ENCODE measurements at regions not wholly inside any gene's neighbourhood (a gene's known extent, or its start where the extent isn't known, plus 50 kb on each side); places are given as distances from the start of the nearest gene placed in this dataset.

DNA sequence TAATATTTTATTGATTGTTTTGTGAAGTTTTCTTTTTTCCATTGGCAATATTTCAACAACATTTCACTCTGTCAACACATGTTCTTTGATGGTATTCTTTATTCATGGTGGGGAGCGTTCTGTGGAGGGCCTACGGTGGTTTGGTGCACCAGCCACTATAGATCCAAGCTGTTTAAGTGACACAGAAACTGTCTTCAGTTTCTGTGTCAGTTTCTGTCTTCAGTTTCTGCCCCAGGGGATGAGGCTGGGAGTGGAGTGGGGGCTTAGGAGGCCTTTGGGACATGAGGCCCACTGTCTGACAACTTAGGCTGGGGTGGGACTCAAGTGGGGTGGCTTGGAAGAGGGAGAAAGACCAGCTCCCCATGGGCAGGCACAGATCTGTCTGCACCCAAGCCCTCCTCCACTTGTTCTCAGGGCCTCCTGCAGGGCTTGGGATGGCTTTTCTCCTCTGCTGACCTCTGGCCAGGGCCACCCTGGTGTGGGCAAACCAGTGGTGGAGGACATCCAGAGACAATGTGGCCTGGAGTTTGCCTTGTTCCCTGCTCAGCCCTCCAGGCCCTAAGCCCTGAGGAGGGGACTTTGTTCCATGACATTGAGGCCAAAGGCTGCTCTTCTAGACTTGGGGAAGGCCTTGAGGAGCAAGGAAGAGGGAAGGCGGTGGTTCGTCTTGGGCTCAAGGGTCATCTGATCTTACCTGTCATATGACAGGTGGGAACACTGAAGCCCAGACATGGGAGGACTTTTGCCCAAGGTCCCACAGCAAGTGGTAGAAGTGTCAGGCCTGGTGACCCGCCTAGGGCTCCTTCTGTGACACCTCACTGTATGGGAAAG, 60.3 kb upstream of the SMAD6 start:
- Histone ChIP-seq H3K9me3 (ENCODE audit: control insufficient read depth in 1 of 2, low read length in 2 of 2) (no peaks in the 10 kb centered on the region), H3K27me3 (ENCODE audit: low read depth, low read length) (no peaks in the 10 kb centered on the region), H3K36me3 (ENCODE audit: control insufficient read depth in 1 of 2, insufficient read depth in 2 of 2, low read length in 2 of 2) (no peaks in the 10 kb centered on the region), H3K4me1 (ENCODE audit: control insufficient read depth in 1 of 2, insufficient read depth in 2 of 2, low read length in 2 of 2) (no peaks in the 10 kb centered on the region), H3K27ac (ENCODE audit: low read length) (no peak overlapping the region), H3K4me3 (ENCODE audit: low read depth in 1 of 2, low read length in 2 of 2) (no peak overlapping the region)

DNA sequence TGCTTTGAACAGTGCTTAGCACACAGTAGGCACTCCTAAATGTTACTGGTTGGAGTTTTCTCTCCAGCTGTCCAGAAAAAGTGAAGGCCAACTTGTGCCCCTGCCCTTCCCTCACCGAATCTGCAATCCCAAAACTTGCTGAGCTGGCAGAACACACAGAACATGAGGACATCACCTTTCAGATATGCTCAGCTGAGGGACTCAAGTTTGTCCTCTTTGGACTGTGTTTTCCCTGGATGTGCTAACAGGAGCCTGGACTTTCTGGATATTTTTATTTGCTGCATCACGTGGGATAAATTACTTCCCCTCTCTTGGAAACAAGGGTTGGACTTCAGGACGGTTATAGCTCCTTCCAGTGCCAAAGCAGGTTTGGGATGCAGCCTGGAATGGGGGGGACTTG, 59.5 kb upstream of the SMAD6 start:
- Histone ChIP-seq H3K27me3 (ENCODE audit: low read depth, low read length) (no peaks in the 10 kb centered on the region), H3K9me3 (ENCODE audit: control insufficient read depth in 1 of 2, low read length in 2 of 2) (no peaks in the 10 kb centered on the region), H3K36me3 (ENCODE audit: control insufficient read depth in 1 of 2, insufficient read depth in 2 of 2, low read length in 2 of 2) (no peaks in the 10 kb centered on the region), H3K4me1 (ENCODE audit: control insufficient read depth in 1 of 2, insufficient read depth in 2 of 2, low read length in 2 of 2) (no peaks in the 10 kb centered on the region), H3K27ac (ENCODE audit: low read length) (no peak overlapping the region), H3K4me3 (ENCODE audit: low read depth in 1 of 2, low read length in 2 of 2) (no peak overlapping the region)

DNA sequence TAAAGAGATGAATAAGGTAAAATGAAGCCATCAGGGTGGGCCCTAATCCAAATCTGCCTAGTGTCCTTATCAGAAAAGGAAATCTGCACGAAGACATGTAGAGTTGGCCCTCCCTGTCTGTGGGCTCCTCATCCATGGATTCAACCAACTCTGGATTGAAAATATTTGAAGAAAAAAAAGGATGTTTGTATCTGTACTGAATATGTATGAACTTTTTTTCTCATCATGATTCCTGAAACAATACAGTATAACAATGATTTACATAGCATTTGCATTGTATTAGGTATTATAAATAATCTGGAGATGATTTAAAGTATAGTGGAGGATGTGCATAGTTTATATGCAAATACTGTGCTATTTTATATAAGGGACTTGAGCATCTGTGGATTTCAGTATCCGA, 59.0 kb upstream of the SMAD6 start:
- Histone ChIP-seq H3K27ac (ENCODE audit: low read length) (no peak overlapping the region), H3K9me3 (ENCODE audit: control insufficient read depth in 1 of 2, low read length in 2 of 2) (no peaks in the 10 kb centered on the region), H3K4me3 (ENCODE audit: low read depth in 1 of 2, low read length in 2 of 2) (no peak overlapping the region), H3K4me1 (ENCODE audit: control insufficient read depth in 1 of 2, insufficient read depth in 2 of 2, low read length in 2 of 2) (no peaks in the 10 kb centered on the region), H3K27me3 (ENCODE audit: low read depth, low read length) (no peaks in the 10 kb centered on the region), H3K36me3 (ENCODE audit: control insufficient read depth in 1 of 2, insufficient read depth in 2 of 2, low read length in 2 of 2) (no peaks in the 10 kb centered on the region)

DNA sequence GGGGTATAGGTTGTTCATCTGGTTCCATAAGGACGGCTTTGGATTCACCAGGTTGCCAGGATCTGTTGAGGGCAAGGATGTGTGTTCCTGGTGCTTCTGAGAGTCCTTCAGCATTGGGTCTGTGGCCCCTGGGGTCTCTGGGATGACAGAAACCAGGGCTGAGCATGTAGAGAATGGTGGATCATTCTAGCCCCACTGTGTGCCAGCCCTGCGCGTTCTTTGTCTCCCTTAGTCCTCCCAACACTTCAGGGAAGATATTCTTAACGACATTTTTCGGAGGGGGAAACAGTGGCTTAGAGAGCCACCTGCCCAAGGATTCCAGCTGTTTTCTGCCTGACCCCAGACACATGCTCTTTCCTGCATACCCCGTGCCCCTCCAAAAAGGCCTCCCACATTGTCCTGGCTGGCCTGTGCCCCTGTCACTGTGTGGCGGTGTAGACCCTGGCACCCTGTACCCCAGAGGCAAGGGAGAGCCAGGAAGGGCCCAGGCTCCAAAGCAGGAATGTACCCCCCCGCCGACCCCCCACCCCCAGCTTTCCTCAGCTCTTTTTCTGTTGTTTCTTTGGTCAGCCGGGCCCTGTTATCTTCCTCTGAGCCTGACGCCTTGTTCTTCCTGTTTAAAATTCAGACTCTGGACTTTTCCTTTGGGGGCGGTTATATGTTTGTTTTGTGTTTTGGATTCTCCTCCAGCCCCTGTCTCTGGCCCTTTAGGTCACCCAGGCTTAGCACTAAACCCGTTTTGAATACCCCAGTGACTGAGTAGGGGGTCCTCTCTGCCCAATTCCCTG, 57.8 kb upstream of the SMAD6 start:
- Histone ChIP-seq H3K4me3 (ENCODE audit: low read depth in 1 of 2, low read length in 2 of 2) (no peak overlapping the region), H3K36me3 (ENCODE audit: control insufficient read depth in 1 of 2, insufficient read depth in 2 of 2, low read length in 2 of 2) (no peaks in the 10 kb centered on the region), H3K27ac (ENCODE audit: low read length) (no peak overlapping the region), H3K4me1 (ENCODE audit: control insufficient read depth in 1 of 2, insufficient read depth in 2 of 2, low read length in 2 of 2) (no peaks in the 10 kb centered on the region), H3K27me3 (ENCODE audit: low read depth, low read length) (no peaks in the 10 kb centered on the region), H3K9me3 (ENCODE audit: control insufficient read depth in 1 of 2, low read length in 2 of 2) (no peaks in the 10 kb centered on the region)

DNA sequence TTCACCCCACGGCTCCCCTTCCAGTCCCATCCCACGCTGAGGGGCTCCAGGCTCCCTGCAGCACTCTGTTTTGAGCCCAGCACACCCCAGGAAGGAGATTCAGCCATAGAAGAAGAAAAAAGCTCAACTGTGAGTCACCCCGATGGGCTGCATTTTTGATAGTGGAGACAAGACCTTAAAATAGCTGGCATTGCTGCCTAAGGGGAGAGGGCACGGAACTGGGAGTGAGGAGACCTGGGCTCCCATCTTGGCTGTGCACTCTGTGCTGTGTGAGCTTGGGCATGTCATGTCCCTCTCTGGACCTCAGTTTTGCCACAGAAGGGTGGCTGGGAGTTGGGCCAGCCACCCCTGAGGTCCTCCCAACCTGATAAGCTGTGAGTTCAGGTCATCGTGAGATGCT, 57.2 kb upstream of the SMAD6 start:
- no peaks in the 10 kb centered on the region for H3K36me3 ChIP-seq (ENCODE audit: control insufficient read depth in 1 of 2, insufficient read depth in 2 of 2, low read length in 2 of 2)
- no peak overlapping the region for H3K4me3 ChIP-seq (ENCODE audit: low read depth in 1 of 2, low read length in 2 of 2)
- H3K27ac ChIP-seq (ENCODE audit: low read length) = no peak overlapping the region
- no peaks in the 10 kb centered on the region for H3K4me1 ChIP-seq (ENCODE audit: control insufficient read depth in 1 of 2, insufficient read depth in 2 of 2, low read length in 2 of 2)
- H3K27me3 ChIP-seq (ENCODE audit: low read depth, low read length) = no peaks in the 10 kb centered on the region
- no peaks in the 10 kb centered on the region for H3K9me3 ChIP-seq (ENCODE audit: control insufficient read depth in 1 of 2, low read length in 2 of 2)

DNA sequence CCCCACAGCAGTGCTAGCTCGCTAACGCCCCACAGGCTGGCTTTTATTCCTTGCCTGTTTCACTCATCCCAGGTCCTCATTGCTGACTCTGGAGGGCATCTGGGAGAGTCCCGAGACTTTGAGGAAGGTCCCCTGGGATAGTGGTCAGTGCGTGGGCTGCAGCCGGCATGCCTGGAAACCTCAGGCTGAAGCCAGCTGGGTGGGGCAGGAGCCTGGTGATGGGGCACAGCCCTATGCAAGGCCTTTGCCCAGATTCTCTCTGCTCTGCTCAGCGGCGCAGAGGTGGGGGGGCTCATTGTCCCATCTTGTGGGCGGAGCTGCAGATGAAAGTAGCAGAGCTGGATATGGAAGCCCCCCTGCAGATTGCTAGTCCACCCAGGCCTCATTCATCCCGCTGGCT, 55.7 kb upstream of the SMAD6 start:
- no peaks in the 10 kb centered on the region for H3K27me3 ChIP-seq (ENCODE audit: low read depth, low read length)
- H3K4me1 ChIP-seq (ENCODE audit: control insufficient read depth in 1 of 2, insufficient read depth in 2 of 2, low read length in 2 of 2) = no peaks in the 10 kb centered on the region
- no peaks in the 10 kb centered on the region for H3K36me3 ChIP-seq (ENCODE audit: control insufficient read depth in 1 of 2, insufficient read depth in 2 of 2, low read length in 2 of 2)
- no peak overlapping the region for H3K4me3 ChIP-seq (ENCODE audit: low read depth in 1 of 2, low read length in 2 of 2)
- no peaks in the 10 kb centered on the region for H3K9me3 ChIP-seq (ENCODE audit: control insufficient read depth in 1 of 2, low read length in 2 of 2)
- no peak overlapping the region for H3K27ac ChIP-seq (ENCODE audit: low read length)

DNA sequence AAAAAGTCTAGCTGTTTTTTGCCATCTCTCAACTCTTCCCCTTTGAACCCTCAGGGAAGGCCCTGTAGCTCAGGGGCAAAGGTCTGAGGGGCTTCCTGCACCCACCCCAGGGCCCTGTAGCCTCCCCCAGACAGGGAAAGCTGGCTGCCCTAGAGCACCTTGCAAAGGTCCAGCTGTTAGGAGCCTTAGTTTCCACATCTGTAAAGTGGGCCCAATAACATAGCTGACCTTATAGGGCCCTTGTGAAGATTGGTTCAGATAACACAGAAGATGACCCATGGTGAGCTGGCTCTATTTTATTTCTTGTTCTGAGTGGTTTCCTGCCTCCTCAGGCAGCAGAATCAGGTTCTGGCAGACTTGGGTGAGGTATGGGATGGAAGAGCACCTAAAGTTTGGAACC, 55.2 kb upstream of the SMAD6 start:
- no peak overlapping the region for H3K27ac ChIP-seq (ENCODE audit: low read length)
- no peaks in the 10 kb centered on the region for H3K36me3 ChIP-seq (ENCODE audit: control insufficient read depth in 1 of 2, insufficient read depth in 2 of 2, low read length in 2 of 2)
- no peaks in the 10 kb centered on the region for H3K9me3 ChIP-seq (ENCODE audit: control insufficient read depth in 1 of 2, low read length in 2 of 2)
- no peaks in the 10 kb centered on the region for H3K4me1 ChIP-seq (ENCODE audit: control insufficient read depth in 1 of 2, insufficient read depth in 2 of 2, low read length in 2 of 2)
- H3K27me3 ChIP-seq (ENCODE audit: low read depth, low read length) = no peaks in the 10 kb centered on the region
- H3K4me3 ChIP-seq (ENCODE audit: low read depth in 1 of 2, low read length in 2 of 2) = no peak overlapping the region

DNA sequence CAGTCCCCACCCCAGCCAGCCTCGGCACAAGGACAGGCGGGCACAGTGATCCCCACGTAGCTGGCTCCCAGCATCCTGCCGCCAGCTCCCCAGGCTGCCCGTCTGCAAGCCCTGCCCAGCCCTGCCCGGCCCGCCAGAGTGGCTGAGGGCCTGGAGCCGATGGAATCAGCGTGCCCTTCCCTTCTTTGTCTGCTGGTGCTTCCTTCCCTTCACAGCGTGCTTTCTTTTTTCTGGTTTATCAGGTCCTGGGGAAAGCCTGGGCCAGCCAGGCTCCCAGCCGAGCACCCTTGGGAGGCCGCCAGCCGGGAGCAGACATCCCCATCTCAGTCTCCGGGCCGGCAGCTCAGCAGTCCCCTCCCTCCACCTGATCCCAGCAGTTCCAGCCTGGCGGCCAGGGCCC, 54.7 kb upstream of the SMAD6 start:
- Histone ChIP-seq H3K27me3 (ENCODE audit: low read depth, low read length) (no peaks in the 10 kb centered on the region), H3K36me3 (ENCODE audit: control insufficient read depth in 1 of 2, insufficient read depth in 2 of 2, low read length in 2 of 2) (no peaks in the 10 kb centered on the region), H3K27ac (ENCODE audit: low read length) (no peak overlapping the region), H3K4me1 (ENCODE audit: control insufficient read depth in 1 of 2, insufficient read depth in 2 of 2, low read length in 2 of 2) (no peaks in the 10 kb centered on the region), H3K9me3 (ENCODE audit: control insufficient read depth in 1 of 2, low read length in 2 of 2) (no peaks in the 10 kb centered on the region), H3K4me3 (ENCODE audit: low read depth in 1 of 2, low read length in 2 of 2) (no peak overlapping the region)

DNA sequence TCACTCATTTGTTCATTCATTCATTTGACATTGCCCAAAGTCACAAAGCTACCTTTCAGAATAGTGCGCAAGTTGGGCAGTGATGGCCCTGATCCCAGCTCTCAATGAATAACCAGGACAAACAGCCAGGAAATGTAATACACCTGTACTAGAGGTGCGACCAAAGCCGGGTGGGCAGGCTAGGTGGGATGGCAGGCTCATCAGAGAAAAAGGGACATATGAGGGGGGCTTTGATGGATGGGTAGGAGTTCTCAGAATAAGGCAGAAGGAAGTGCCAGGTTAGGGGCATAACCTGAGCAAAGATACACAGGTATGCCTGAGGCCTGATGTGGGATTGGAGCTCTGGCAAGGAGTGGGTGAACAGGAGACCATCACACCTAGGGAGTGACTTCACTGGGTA, 53.4 kb upstream of the SMAD6 start:
- no peaks in the 10 kb centered on the region for H3K27me3 ChIP-seq (ENCODE audit: low read depth, low read length)
- no peak overlapping the region for H3K27ac ChIP-seq (ENCODE audit: low read length)

DNA sequence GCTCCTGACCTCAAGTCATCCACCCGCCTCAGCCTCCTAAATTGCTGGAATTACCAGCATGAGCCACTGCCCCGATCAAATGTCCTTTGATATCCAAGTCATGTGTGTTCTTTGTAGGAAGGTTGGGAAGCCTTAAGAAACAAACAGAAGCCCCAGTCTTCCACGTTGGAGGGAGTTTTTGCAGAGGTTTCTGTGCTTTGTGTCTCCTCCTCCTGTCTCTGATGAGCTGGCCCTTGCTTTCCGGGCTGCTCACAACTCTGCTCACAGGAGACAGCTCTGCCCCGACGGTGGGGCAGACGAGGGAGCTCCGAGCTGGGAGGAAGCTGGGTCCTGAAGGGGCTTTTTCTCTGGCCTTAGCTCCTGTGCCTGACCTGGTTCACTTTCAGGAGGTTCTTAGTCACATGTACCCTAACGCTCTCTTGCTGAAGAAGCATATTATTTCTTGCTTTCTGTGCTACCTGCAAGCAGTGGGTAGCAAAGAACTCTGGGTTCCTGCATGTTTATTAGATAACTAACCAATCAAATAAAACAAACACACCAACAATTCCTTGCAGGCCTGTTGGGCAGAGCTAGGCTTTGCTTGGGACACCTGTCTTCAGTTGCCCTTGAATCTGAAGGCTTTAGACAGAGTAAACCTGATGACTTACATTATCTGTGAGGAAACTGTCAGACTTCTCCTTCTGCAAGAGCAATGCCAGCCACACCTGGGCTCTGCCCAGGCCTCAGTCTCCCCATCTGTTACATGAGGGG, 52.6 kb upstream of the SMAD6 start:
- Histone ChIP-seq H3K4me1 (ENCODE audit: control insufficient read depth in 1 of 2, insufficient read depth in 2 of 2, low read length in 2 of 2) (no peaks in the 10 kb centered on the region), H3K9me3 (ENCODE audit: control insufficient read depth in 1 of 2, low read length in 2 of 2) (no peaks in the 10 kb centered on the region), H3K36me3 (ENCODE audit: control insufficient read depth in 1 of 2, insufficient read depth in 2 of 2, low read length in 2 of 2) (no peaks in the 10 kb centered on the region), H3K4me3 (ENCODE audit: low read depth in 1 of 2, low read length in 2 of 2) (no peak overlapping the region), H3K27ac (ENCODE audit: low read length) (no peak overlapping the region), H3K27me3 (ENCODE audit: low read depth, low read length) (no peaks in the 10 kb centered on the region)

More for the DNA sequence above, 53.4 kb upstream of the SMAD6 start:
- Histone ChIP-seq H3K4me1 (ENCODE audit: control insufficient read depth in 1 of 2, insufficient read depth in 2 of 2, low read length in 2 of 2) (no peaks in the 10 kb centered on the region), H3K36me3 (ENCODE audit: control insufficient read depth in 1 of 2, insufficient read depth in 2 of 2, low read length in 2 of 2) (no peaks in the 10 kb centered on the region), H3K4me3 (ENCODE audit: low read depth in 1 of 2, low read length in 2 of 2) (no peak overlapping the region), H3K9me3 (ENCODE audit: control insufficient read depth in 1 of 2, low read length in 2 of 2) (no peaks in the 10 kb centered on the region)

DNA sequence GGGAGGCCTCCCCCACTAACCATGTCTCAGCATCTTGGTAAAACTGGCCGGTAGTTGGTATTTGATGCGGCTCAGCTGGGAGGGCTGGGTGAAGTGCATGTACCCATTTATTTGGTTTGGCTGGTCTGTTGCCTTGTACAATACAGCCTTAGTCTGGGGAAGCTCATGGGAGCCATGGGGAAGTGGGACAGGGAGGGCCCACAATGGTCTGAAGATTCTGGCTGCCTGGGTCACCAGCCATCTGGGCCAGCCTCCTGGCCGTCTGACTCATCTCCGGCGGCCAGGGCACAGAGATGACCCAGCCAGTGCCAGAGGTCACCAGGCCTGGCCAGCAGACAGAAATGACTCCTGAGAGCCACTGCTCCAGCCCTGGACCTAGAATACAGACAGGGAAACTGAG, 51.6 kb upstream of the SMAD6 start:
- H3K4me1 ChIP-seq (ENCODE audit: control insufficient read depth in 1 of 2, insufficient read depth in 2 of 2, low read length in 2 of 2) = no peaks in the 10 kb centered on the region

More for the DNA sequence above, 51.6 kb upstream of the SMAD6 start:
- H3K9me3 ChIP-seq (ENCODE audit: control insufficient read depth in 1 of 2, low read length in 2 of 2) = no peaks in the 10 kb centered on the region
- no peaks in the 10 kb centered on the region for H3K36me3 ChIP-seq (ENCODE audit: control insufficient read depth in 1 of 2, insufficient read depth in 2 of 2, low read length in 2 of 2)
- H3K4me3 ChIP-seq (ENCODE audit: low read depth in 1 of 2, low read length in 2 of 2) = no peak overlapping the region
- no peak overlapping the region for H3K27ac ChIP-seq (ENCODE audit: low read length)
- H3K27me3 ChIP-seq (ENCODE audit: low read depth, low read length) = no peaks in the 10 kb centered on the region

Measured in muscle layer of duodenum (tissue), 2 donors.